ENCODE measurements at regions not wholly inside any gene's neighbourhood (a gene's known extent, or its start where the extent isn't known, plus 50 kb on each side); places are given as distances from the start of the nearest gene placed in this dataset.
A peak's percentile ranks its signal among the peaks of the same experiment; 100 is the strongest.

DNA sequence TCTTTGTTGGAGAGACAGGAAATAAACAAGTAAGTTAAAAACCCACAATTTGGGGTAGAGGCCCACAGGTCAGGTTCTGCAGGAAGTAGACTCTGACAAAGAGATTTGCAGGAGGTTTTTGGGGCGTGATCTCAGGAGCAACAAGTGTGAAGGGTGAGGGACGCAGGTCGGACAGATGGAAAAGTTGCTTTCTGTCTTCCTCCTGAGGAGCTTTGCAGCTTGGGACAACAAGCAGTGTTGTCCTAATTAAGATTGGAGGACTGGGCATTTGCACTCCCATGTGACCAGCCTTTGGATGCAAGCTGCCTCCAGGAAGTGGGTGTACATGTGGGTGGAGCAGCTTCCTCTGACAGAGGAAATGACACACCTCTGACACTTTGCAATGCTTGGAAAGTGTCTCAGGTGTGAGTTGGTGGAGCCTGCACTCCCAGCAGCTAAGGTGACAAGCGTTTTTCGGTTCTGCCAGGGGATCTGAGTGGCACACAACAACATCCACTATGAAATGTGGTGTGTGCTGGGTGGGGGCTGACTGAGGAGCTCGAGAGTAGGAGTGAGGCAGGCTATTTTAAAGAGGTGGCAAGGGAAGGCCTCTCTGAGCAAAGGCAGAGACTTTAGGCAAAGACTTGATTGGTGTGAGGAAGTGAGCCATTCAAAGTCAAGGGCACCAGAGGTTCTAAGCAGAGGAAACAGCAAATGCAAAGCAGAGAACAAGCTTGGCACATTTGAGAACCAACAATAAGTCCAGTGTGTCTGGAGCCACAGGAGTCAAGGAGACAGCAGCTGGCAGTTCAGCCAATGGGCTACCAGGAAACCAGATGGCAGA lies 339.8 kb upstream of the GATB start:
- H3K4me3 ChIP-seq (ENCODE audit: severe bottlenecking), result no peak overlapping the region
- no peaks in the 10 kb centered on the region for H3K27me3 ChIP-seq (ENCODE audit: insufficient read depth, poor library complexity, severe bottlenecking)
- ATAC-seq (ENCODE audit: low read depth), result 0 out of 3 replicates have a peak, but pooled peaks have one; percentile 48
- peak overlapping the region; percentile 50 for H3K27ac ChIP-seq (ENCODE audit: poor library complexity, severe bottlenecking)
- peaks cover 28% of the 10 kb centered on the region for H3K4me1 ChIP-seq (ENCODE audit: insufficient read depth, poor library complexity, severe bottlenecking)
- H3K9me3 ChIP-seq (ENCODE audit: severe bottlenecking), result no peaks in the 10 kb centered on the region
- TF ChIP-seq, protein P1, sequence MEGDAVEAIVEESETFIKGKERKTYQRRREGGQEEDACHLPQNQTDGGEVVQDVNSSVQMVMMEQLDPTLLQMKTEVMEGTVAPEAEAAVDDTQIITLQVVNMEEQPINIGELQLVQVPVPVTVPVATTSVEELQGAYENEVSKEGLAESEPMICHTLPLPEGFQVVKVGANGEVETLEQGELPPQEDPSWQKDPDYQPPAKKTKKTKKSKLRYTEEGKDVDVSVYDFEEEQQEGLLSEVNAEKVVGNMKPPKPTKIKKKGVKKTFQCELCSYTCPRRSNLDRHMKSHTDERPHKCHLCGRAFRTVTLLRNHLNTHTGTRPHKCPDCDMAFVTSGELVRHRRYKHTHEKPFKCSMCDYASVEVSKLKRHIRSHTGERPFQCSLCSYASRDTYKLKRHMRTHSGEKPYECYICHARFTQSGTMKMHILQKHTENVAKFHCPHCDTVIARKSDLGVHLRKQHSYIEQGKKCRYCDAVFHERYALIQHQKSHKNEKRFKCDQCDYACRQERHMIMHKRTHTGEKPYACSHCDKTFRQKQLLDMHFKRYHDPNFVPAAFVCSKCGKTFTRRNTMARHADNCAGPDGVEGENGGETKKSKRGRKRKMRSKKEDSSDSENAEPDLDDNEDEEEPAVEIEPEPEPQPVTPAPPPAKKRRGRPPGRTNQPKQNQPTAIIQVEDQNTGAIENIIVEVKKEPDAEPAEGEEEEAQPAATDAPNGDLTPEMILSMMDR (IDR thresholded peaks at IDR 0.05; ENCODE audit: poor library complexity, severe bottlenecking), result no peak
- DNase-seq (ENCODE audit: low spot score), result no peak
- H3K36me3 ChIP-seq (ENCODE audit: low read depth), result no peaks in the 10 kb centered on the region

DNA sequence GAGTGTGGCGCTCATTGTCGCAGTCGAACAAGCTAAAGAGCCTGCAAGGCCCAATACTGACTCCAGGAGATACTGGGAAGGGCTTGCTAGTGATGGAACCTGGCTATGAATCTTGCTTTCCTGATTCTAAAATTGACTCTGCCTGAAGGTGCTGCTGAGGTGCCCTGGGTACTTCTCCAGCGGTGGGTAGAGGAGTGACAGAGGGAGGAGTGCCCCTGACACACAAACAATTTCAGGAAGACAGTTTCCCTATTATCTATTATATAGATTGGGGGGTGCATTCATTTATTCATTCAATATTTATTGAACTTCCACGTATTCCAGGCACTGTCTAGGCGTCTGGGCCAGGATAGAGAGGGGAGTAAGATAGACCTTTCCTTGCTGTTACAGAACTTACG lies 339.2 kb upstream of the GATB start:
- DNase-seq (ENCODE audit: low spot score), result no peak
- TF ChIP-seq, protein P1 (IDR thresholded peaks at IDR 0.05; ENCODE audit: poor library complexity, severe bottlenecking), result no peak
- no peaks in the 10 kb centered on the region for H3K27me3 ChIP-seq (ENCODE audit: insufficient read depth, poor library complexity, severe bottlenecking)
- H3K4me1 ChIP-seq (ENCODE audit: insufficient read depth, poor library complexity, severe bottlenecking), result peaks cover 27% of the 10 kb centered on the region
- peak overlapping the region; percentile 50 for H3K27ac ChIP-seq (ENCODE audit: poor library complexity, severe bottlenecking)
- no peak overlapping the region for H3K4me3 ChIP-seq (ENCODE audit: severe bottlenecking)
- no peaks in the 10 kb centered on the region for H3K9me3 ChIP-seq (ENCODE audit: severe bottlenecking)
- no peak for ATAC-seq (ENCODE audit: low read depth)
- no peaks in the 10 kb centered on the region for H3K36me3 ChIP-seq (ENCODE audit: low read depth)

DNA sequence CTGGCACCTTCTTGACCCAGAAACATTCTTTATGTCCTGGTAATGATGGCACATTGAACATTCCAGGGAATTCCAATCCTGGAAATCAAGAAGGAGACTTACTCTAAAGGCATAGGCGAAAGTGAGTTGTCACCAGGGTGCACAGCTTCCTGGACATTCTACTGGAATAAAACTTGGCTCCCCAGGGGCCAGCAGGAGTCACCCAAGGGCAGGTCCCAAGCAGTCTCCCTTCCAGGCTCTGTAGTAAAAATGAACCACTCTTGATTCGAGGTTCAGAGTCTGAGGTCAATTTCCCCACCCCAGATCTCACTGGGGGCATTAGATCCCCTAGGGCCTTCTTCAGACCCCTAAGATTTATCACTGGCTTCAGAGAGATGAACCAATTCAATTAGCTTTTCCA lies 338.7 kb upstream of the GATB start:
- Histone ChIP-seq H3K4me1 (ENCODE audit: insufficient read depth, poor library complexity, severe bottlenecking) (peaks cover 27% of the 10 kb centered on the region), H3K4me3 (ENCODE audit: severe bottlenecking) (no peak overlapping the region), H3K27me3 (ENCODE audit: insufficient read depth, poor library complexity, severe bottlenecking) (no peaks in the 10 kb centered on the region), H3K36me3 (ENCODE audit: low read depth) (no peaks in the 10 kb centered on the region), H3K27ac (ENCODE audit: poor library complexity, severe bottlenecking) (no peak overlapping the region), H3K9me3 (ENCODE audit: severe bottlenecking) (no peaks in the 10 kb centered on the region)
- ATAC-seq (ENCODE audit: low read depth), result no peak
- TF ChIP-seq, protein P1 (IDR thresholded peaks at IDR 0.05; ENCODE audit: poor library complexity, severe bottlenecking), result no peak
- DNase-seq (ENCODE audit: low spot score), result no peak

DNA sequence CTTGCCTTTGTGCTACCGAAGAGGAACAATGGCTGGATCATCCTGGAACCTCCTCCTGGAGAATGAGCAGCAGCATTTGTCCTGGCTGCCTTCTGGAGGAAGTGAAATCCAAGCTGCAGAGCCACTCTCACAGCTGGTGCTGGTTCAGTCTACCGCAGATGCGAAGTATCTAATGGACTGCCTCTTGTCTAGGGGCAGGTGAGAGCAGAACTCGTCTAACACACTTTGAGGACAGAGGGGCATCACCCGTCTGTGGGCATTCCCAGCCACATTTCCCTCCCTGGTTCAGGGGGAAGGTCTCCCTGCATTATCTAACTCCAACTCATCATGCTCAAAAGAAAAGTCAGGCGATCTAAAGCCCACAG lies 338.2 kb upstream of the GATB start:
- DNase-seq (ENCODE audit: low spot score) (no peak), ATAC-seq (ENCODE audit: low read depth) (no peak)
- Histone ChIP-seq H3K27me3 (ENCODE audit: insufficient read depth, poor library complexity, severe bottlenecking) (no peaks in the 10 kb centered on the region), H3K27ac (ENCODE audit: poor library complexity, severe bottlenecking) (no peak overlapping the region), H3K36me3 (ENCODE audit: low read depth) (no peaks in the 10 kb centered on the region), H3K4me1 (ENCODE audit: insufficient read depth, poor library complexity, severe bottlenecking) (peaks cover 27% of the 10 kb centered on the region), H3K9me3 (ENCODE audit: severe bottlenecking) (no peaks in the 10 kb centered on the region), H3K4me3 (ENCODE audit: severe bottlenecking) (no peak overlapping the region)
- TF ChIP-seq, protein P1 (IDR thresholded peaks at IDR 0.05; ENCODE audit: poor library complexity, severe bottlenecking), result no peak
